ENCODE measurements at regions not wholly inside any gene's neighbourhood (a gene's known extent, or its start where the extent isn't known, plus 50 kb on each side); places are given as distances from the start of the nearest gene placed in this dataset.

DNA sequence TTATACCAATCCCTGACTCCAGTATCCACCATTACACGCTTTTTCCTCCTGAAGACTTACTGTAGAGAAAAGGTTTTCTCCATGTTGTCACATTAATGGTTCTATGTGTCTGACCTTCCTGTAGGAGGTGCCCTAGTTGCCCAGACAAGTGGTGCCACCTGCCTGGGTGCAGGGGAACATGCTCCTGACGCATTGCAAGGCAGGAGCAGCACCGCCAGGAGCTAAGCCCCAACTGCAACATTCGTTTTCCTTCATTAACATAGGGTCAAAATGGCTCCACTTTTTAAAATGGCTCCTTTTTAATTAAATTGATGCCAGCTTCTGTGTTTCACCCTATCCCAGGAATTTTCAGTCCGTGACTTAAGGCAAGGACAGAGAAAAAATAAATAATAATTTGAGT lies 220.1 kb upstream of the SAMSN1 start:
- H3K27me3 ChIP-seq (ENCODE audit: control insufficient read depth in 1 of 2, insufficient read depth in 2 of 2, low read length in 2 of 2), result no peaks in the 10 kb centered on the region
- no peak overlapping the region for H3K9ac ChIP-seq (ENCODE audit: low read length)
- no peaks in the 10 kb centered on the region for H3K36me3 ChIP-seq (ENCODE audit: insufficient read depth, low read length)
- no peak overlapping the region for H3K27ac ChIP-seq (ENCODE audit: low read depth, low read length)
- no peaks in the 10 kb centered on the region for H3K4me1 ChIP-seq (ENCODE audit: insufficient read depth, low read length)
- H3K9me3 ChIP-seq (ENCODE audit: low read length), result no peaks in the 10 kb centered on the region
- no peak overlapping the region for H3K4me3 ChIP-seq (ENCODE audit: low read depth in 1 of 2, low read length in 2 of 2)

DNA sequence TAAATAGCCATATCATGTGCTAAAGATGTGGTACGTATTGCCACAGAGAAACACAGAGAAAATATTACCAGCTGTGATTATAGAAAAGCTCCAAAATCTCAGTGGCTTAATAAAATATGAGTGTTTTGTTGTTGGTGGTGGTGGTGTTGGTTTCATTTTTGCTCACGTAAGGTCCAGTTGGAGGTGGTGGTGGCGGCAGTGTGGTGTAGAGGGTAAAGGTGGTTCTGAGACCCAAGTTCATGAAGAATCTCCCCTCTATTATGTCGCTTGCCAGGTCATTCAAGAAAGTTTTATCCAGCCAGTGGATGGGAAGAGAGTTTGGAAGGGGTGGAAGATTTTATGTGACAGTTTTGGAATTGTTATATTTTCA lies 217.6 kb upstream of the SAMSN1 start:
- Histone ChIP-seq H3K4me1 (ENCODE audit: insufficient read depth, low read length) (no peaks in the 10 kb centered on the region), H3K36me3 (ENCODE audit: insufficient read depth, low read length) (no peaks in the 10 kb centered on the region), H3K9ac (ENCODE audit: low read length) (no peak overlapping the region), H3K9me3 (ENCODE audit: low read length) (no peaks in the 10 kb centered on the region), H3K4me3 (ENCODE audit: low read depth in 1 of 2, low read length in 2 of 2) (no peak overlapping the region), H3K27ac (ENCODE audit: low read depth, low read length) (no peak overlapping the region), H3K27me3 (ENCODE audit: control insufficient read depth in 1 of 2, insufficient read depth in 2 of 2, low read length in 2 of 2) (no peaks in the 10 kb centered on the region)

DNA sequence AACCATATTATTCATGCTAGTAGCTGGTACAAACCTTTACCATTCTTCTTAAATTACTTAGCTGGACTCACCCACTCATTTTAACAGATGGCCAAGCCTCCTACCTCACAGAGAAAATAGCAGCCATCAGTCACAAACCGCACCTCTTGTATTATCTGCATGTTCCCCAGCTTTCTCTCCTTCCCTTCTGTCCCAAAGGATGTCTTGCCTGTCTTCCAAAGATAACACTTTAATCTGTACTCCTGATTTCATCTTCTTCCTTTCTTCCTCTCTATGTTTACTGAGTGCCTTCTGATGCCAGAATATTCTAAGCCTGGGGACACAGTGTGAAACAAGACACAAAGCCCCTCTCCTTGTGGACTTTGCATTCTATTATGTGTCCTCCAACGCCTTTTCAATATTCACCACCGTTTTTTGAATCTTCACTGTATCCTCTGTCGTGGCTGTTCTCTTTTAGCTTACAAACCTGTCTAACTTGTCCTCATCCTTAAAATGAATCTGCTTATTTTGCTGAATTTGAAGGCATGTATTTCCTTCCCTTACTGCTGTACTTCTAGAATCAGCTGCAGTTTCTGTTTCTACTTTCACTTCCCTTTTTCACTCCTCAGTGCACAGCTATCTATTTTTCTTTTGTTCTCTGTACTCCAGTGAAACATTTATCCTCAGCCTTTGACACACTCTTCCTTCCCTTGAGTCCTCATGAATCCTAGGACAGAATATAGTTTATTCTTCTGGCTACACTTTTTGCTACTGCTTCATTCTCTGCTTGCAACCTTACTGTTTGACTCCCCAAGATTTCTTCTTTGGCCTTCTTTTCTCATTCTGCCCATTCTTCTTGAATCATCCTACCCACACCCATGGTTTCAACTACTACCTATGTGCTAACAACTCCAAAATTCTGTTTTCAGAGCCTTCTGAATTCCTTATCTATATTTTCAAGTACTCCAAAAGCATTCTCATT lies 216.9 kb upstream of the SAMSN1 start:
- H3K4me3 ChIP-seq (ENCODE audit: low read depth in 1 of 2, low read length in 2 of 2), result no peak overlapping the region
- no peaks in the 10 kb centered on the region for H3K36me3 ChIP-seq (ENCODE audit: insufficient read depth, low read length)
- no peaks in the 10 kb centered on the region for H3K9me3 ChIP-seq (ENCODE audit: low read length)
- H3K4me1 ChIP-seq (ENCODE audit: insufficient read depth, low read length), result no peaks in the 10 kb centered on the region
- H3K9ac ChIP-seq (ENCODE audit: low read length), result no peak overlapping the region
- no peak overlapping the region for H3K27ac ChIP-seq (ENCODE audit: low read depth, low read length)
- no peaks in the 10 kb centered on the region for H3K27me3 ChIP-seq (ENCODE audit: control insufficient read depth in 1 of 2, insufficient read depth in 2 of 2, low read length in 2 of 2)

DNA sequence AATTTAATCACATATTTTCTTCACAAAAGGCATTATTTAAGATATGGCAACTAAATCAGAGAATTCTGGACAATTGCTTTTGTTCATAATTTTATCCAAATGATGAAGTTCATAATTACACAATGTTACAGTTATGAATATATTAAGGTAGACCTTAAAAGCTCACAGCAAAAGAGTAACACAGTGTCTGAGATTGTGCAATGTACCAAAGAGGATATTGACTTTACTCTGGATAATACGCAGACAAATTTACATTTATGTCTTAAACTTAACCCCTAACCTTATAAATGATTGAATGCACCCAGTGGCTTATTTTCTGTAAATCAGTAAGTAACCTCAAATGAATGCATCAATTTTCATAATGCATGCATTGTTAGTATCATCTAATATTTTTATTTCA lies 216.2 kb upstream of the SAMSN1 start:
- Histone ChIP-seq H3K36me3 (ENCODE audit: insufficient read depth, low read length) (no peaks in the 10 kb centered on the region), H3K27me3 (ENCODE audit: control insufficient read depth in 1 of 2, insufficient read depth in 2 of 2, low read length in 2 of 2) (no peaks in the 10 kb centered on the region), H3K4me3 (ENCODE audit: low read depth in 1 of 2, low read length in 2 of 2) (no peak overlapping the region), H3K9ac (ENCODE audit: low read length) (no peak overlapping the region), H3K9me3 (ENCODE audit: low read length) (no peaks in the 10 kb centered on the region), H3K4me1 (ENCODE audit: insufficient read depth, low read length) (no peaks in the 10 kb centered on the region), H3K27ac (ENCODE audit: low read depth, low read length) (no peak overlapping the region)

DNA sequence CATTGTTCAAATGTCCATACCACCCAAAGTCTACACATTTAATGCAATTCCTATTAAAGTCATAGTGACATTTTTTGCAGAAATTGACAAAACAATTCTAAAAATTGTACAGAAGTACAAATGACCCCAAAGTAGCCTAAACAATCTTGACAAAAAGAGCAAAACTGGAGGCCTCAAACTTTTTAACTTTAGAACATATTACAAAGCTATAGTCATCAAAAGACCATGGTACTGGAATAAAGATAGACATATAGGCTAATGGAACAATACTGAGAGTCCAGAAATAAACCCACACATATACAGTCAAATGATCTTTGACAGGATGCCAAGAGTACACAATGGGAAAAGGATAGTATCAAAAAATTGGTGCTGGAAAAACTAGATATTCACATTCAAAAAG lies 213.2 kb upstream of the SAMSN1 start:
- no peak overlapping the region for H3K27ac ChIP-seq (ENCODE audit: low read depth, low read length)
- H3K9me3 ChIP-seq (ENCODE audit: low read length), result no peaks in the 10 kb centered on the region

DNA sequence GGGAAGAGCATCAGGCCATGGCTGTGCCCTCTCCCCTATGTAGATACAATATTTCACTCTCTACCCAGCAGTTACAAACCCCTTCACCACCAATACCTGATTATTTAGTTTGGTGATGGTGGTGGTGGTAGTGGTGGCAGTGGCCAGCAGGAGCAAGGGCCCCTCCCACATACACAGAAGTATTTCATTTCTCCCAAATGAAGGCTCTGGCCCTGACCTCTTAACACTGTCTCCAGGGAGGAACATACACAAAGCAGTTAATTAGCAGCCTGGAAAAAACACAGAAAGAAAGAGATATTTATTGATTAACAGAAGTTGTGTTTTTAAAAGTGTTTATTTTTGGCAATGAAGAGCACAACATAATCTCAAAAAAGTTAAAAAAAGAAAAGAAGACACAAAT lies 212.7 kb upstream of the SAMSN1 start:
- H3K4me3 ChIP-seq (ENCODE audit: low read depth in 1 of 2, low read length in 2 of 2), result no peak overlapping the region
- no peaks in the 10 kb centered on the region for H3K36me3 ChIP-seq (ENCODE audit: insufficient read depth, low read length)
- no peak overlapping the region for H3K27ac ChIP-seq (ENCODE audit: low read depth, low read length)
- H3K9ac ChIP-seq (ENCODE audit: low read length), result no peak overlapping the region
- no peaks in the 10 kb centered on the region for H3K9me3 ChIP-seq (ENCODE audit: low read length)
- H3K27me3 ChIP-seq (ENCODE audit: control insufficient read depth in 1 of 2, insufficient read depth in 2 of 2, low read length in 2 of 2), result no peaks in the 10 kb centered on the region
- no peaks in the 10 kb centered on the region for H3K4me1 ChIP-seq (ENCODE audit: insufficient read depth, low read length)

More for the DNA sequence above, 213.2 kb upstream of the SAMSN1 start:
- Histone ChIP-seq H3K36me3 (ENCODE audit: insufficient read depth, low read length) (no peaks in the 10 kb centered on the region), H3K9ac (ENCODE audit: low read length) (no peak overlapping the region), H3K4me3 (ENCODE audit: low read depth in 1 of 2, low read length in 2 of 2) (no peak overlapping the region), H3K27me3 (ENCODE audit: control insufficient read depth in 1 of 2, insufficient read depth in 2 of 2, low read length in 2 of 2) (no peaks in the 10 kb centered on the region), H3K4me1 (ENCODE audit: insufficient read depth, low read length) (no peaks in the 10 kb centered on the region)

DNA sequence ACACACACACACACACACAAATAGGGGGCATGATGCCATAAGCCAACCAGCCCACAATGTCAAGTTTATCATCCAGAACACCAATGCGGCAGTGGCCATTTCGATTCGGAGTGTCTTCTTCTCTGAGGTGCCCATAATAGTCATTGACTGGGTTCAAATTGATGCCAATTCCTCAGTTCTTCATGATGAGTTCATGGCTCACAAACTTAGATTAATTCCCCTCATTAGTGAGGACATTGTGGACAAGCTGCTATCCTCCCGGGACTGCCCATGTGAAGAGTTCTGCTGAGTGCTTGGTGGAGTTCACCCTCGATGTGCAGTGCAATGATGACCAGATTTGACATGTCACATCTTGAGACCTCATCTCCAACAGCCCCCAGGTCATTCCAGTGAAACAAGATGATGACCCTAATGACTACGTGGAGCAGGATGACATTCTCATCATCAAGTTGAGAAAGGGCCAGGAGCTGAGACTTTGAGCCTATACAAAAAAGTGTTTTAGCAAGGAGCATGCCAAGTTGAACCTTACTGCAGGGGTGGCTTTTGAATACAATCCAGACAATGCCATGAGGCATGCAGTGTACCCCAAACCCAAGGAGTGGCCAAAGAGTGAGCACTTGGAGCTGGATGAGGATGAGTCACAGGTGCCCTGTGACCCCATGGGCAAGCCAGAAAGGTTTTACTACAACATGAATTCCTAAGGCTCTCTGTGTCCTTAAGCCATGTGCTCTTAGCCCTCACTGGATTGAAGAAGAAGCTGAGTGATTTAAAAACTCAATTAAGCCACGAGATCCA lies 211.6 kb upstream of the SAMSN1 start:
- H3K27me3 ChIP-seq (ENCODE audit: control insufficient read depth in 1 of 2, insufficient read depth in 2 of 2, low read length in 2 of 2), result no peaks in the 10 kb centered on the region
- H3K4me1 ChIP-seq (ENCODE audit: insufficient read depth, low read length), result no peaks in the 10 kb centered on the region
- no peaks in the 10 kb centered on the region for H3K9me3 ChIP-seq (ENCODE audit: low read length)
- H3K4me3 ChIP-seq (ENCODE audit: low read depth in 1 of 2, low read length in 2 of 2), result no peak overlapping the region
- no peak overlapping the region for H3K27ac ChIP-seq (ENCODE audit: low read depth, low read length)
- H3K36me3 ChIP-seq (ENCODE audit: insufficient read depth, low read length), result no peaks in the 10 kb centered on the region
- H3K9ac ChIP-seq (ENCODE audit: low read length), result no peak overlapping the region

DNA sequence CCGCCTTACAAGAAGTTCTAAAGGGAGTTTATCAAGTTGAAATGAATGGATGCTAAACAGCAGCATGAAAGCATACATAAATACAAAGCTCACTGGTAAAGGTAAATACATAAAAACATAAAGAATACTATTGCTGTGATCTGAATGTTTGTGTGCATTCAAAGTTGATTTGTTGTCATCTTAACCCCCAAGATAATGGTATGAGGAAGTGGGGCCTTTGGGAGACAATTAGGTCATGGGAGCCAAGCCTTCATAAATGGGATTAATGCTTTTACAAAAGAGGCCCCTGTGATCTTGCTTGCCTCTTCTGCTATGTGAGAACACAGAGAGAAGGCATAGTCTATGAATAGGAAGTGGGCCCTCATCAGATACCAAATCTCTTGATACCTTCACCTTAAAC lies 209.0 kb upstream of the SAMSN1 start:
- Histone ChIP-seq H3K9ac (ENCODE audit: low read length) (no peak overlapping the region), H3K4me3 (ENCODE audit: low read depth in 1 of 2, low read length in 2 of 2) (no peak overlapping the region), H3K9me3 (ENCODE audit: low read length) (no peaks in the 10 kb centered on the region), H3K27ac (ENCODE audit: low read depth, low read length) (no peak overlapping the region), H3K36me3 (ENCODE audit: insufficient read depth, low read length) (no peaks in the 10 kb centered on the region), H3K27me3 (ENCODE audit: control insufficient read depth in 1 of 2, insufficient read depth in 2 of 2, low read length in 2 of 2) (no peaks in the 10 kb centered on the region), H3K4me1 (ENCODE audit: insufficient read depth, low read length) (no peaks in the 10 kb centered on the region)

DNA sequence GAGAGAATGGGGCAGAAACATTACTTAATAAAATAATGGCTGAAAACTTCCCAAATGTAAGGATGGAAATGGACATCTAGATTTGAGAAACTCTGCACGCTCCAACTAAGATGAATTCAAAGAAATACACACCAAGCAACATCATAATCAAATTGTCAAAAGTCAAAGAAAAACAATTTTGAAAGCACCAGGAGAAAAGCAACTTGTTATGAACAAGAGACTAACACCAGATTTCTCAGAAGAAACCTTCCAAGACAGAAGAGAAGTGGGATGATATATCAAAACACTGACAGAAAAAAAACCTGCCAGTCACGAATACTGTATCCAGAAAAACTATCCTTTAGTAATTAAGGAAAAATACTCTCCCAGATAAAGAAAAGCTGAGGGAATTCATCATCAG lies 208.6 kb upstream of the SAMSN1 start:
- no peak overlapping the region for H3K27ac ChIP-seq (ENCODE audit: low read depth, low read length)
- no peaks in the 10 kb centered on the region for H3K4me1 ChIP-seq (ENCODE audit: insufficient read depth, low read length)
- H3K9ac ChIP-seq (ENCODE audit: low read length), result no peak overlapping the region
- no peaks in the 10 kb centered on the region for H3K27me3 ChIP-seq (ENCODE audit: control insufficient read depth in 1 of 2, insufficient read depth in 2 of 2, low read length in 2 of 2)
- H3K9me3 ChIP-seq (ENCODE audit: low read length), result no peaks in the 10 kb centered on the region
- H3K36me3 ChIP-seq (ENCODE audit: insufficient read depth, low read length), result no peaks in the 10 kb centered on the region
- no peak overlapping the region for H3K4me3 ChIP-seq (ENCODE audit: low read depth in 1 of 2, low read length in 2 of 2)

DNA sequence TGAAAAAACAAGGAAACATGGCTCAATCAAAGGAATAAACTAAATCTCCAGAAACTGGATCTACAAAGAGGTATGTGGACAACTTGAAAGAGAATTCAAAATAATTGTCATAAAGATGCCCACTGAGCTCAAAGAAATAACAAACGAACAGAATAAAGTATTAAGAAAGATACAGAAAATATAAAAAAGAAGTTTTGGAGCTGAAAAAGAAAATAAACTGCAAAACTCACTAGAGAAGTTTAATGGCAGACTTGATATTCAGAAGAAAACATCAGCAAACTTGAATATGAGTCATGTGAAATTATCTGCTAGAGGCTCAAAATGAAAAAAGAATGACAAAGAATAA lies 208.1 kb upstream of the SAMSN1 start:
- no peaks in the 10 kb centered on the region for H3K27me3 ChIP-seq (ENCODE audit: control insufficient read depth in 1 of 2, insufficient read depth in 2 of 2, low read length in 2 of 2)
- no peak overlapping the region for H3K9ac ChIP-seq (ENCODE audit: low read length)
- no peaks in the 10 kb centered on the region for H3K36me3 ChIP-seq (ENCODE audit: insufficient read depth, low read length)
- no peak overlapping the region for H3K27ac ChIP-seq (ENCODE audit: low read depth, low read length)
- H3K4me1 ChIP-seq (ENCODE audit: insufficient read depth, low read length), result no peaks in the 10 kb centered on the region
- no peaks in the 10 kb centered on the region for H3K9me3 ChIP-seq (ENCODE audit: low read length)
- no peak overlapping the region for H3K4me3 ChIP-seq (ENCODE audit: low read depth in 1 of 2, low read length in 2 of 2)

DNA sequence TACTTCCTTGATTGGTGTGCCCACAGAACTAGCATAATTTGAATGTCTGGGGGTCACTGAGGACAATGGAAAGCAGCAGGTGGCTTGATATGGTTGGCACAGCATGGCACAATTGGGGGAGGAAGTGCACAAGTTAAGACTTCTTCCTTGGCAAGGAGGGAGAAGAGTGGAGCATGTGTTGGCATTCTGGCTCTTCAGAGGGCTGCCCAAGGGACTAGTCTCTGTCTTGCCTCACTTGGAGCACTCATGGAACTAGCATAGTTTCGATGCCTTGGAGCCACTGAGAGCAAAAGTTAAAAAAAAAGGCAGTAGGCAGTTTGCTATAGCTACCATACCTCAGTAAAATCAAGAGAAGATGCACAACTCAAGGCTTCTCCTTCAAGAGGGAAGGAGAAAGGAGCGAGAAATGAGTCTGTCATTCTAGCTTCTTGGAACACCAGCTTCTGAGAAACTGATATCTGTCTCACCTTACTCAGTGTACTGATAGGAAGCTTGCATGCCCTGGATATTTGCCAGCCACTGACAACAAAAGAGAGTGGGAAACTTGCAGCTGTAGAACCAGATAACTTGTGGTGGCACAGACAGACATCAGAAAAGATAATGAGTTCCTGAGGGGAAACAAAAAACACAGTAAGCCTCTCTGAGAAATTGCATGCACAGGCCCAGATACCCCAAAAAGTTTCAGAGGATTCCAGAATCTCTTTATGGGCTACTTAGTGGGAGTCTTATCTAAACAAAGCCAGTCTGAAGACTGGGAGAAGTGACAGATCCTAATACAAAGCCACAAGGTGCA lies 207.5 kb upstream of the SAMSN1 start:
- H3K27ac ChIP-seq (ENCODE audit: low read depth, low read length), result no peak overlapping the region
- H3K27me3 ChIP-seq (ENCODE audit: control insufficient read depth in 1 of 2, insufficient read depth in 2 of 2, low read length in 2 of 2), result no peaks in the 10 kb centered on the region
- no peak overlapping the region for H3K9ac ChIP-seq (ENCODE audit: low read length)
- H3K4me3 ChIP-seq (ENCODE audit: low read depth in 1 of 2, low read length in 2 of 2), result no peak overlapping the region
- H3K4me1 ChIP-seq (ENCODE audit: insufficient read depth, low read length), result no peaks in the 10 kb centered on the region
- H3K36me3 ChIP-seq (ENCODE audit: insufficient read depth, low read length), result no peaks in the 10 kb centered on the region
- no peaks in the 10 kb centered on the region for H3K9me3 ChIP-seq (ENCODE audit: low read length)

Measured in muscle layer of colon (tissue), 2 donors.